ENCODE measurements at regions not wholly inside any gene's neighbourhood (a gene's known extent, or its start where the extent isn't known, plus 50 kb on each side); places are given as distances from the start of the nearest gene placed in this dataset.

DNA sequence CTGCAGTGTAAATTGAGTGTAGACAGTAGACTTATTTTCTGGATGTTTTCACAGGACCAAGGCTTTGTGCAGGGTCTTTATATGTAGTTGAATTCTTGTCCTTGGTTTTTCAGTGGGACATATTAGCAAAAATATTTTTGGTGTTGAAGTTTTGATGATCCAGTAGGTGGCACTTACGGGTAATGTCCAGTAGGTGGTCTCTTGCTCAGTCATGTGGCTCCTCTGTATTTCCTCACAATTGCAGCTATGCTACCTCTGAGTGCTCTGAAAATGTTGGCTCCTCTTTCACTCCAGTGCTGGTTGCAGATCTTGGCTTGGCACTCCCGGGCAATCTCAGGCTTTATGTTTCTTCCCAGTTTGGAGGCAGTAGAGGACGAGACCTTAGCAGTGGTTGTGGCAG, 419.8 kb upstream of the AMOT start:
- TF ChIP-seq SNAI2 (CRISPR knock-in tag; IDR thresholded peaks at IDR 0.05), result no peak
- TF ChIP-seq, protein P1, sequence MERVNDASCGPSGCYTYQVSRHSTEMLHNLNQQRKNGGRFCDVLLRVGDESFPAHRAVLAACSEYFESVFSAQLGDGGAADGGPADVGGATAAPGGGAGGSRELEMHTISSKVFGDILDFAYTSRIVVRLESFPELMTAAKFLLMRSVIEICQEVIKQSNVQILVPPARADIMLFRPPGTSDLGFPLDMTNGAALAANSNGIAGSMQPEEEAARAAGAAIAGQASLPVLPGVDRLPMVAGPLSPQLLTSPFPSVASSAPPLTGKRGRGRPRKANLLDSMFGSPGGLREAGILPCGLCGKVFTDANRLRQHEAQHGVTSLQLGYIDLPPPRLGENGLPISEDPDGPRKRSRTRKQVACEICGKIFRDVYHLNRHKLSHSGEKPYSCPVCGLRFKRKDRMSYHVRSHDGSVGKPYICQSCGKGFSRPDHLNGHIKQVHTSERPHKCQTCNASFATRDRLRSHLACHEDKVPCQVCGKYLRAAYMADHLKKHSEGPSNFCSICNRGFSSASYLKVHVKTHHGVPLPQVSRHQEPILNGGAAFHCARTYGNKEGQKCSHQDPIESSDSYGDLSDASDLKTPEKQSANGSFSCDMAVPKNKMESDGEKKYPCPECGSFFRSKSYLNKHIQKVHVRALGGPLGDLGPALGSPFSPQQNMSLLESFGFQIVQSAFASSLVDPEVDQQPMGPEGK (CRISPR knock-in tag; IDR thresholded peaks at IDR 0.05; ENCODE audit: borderline replicate concordance), result no peak
- no peak for TF ChIP-seq TCF4 (CRISPR knock-in tag; IDR thresholded peaks at IDR 0.05; ENCODE audit: borderline replicate concordance)
- no peak for TF ChIP-seq ZC3H10 (CRISPR knock-in tag; IDR thresholded peaks at IDR 0.05)
- TF ChIP-seq ZFP3 (CRISPR knock-in tag; IDR thresholded peaks at IDR 0.05), result no peak
- TF ChIP-seq RARB (CRISPR knock-in tag; IDR thresholded peaks at IDR 0.05), result no peak
- no peak for TF ChIP-seq CSDC2 (CRISPR knock-in tag; IDR thresholded peaks at IDR 0.05)
- TF ChIP-seq, protein P2, sequence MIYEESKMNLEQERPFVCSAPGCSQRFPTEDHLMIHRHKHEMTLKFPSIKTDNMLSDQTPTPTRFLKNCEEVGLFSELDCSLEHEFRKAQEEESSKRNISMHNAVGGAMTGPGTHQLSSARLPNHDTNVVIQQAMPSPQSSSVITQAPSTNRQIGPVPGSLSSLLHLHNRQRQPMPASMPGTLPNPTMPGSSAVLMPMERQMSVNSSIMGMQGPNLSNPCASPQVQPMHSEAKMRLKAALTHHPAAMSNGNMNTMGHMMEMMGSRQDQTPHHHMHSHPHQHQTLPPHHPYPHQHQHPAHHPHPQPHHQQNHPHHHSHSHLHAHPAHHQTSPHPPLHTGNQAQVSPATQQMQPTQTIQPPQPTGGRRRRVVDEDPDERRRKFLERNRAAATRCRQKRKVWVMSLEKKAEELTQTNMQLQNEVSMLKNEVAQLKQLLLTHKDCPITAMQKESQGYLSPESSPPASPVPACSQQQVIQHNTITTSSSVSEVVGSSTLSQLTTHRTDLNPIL (CRISPR knock-in tag; IDR thresholded peaks at IDR 0.05; ENCODE audit: low read depth), result no peak
- no peak for TF ChIP-seq ZFP30 (CRISPR knock-in tag; IDR thresholded peaks at IDR 0.05)
- no peak for TF ChIP-seq BACH2 (CRISPR knock-in tag; IDR thresholded peaks at IDR 0.05; ENCODE audit: borderline replicate concordance)
- no peak for TF ChIP-seq ZNF70 (CRISPR knock-in tag; IDR thresholded peaks at IDR 0.05)
- TF ChIP-seq, protein P3, sequence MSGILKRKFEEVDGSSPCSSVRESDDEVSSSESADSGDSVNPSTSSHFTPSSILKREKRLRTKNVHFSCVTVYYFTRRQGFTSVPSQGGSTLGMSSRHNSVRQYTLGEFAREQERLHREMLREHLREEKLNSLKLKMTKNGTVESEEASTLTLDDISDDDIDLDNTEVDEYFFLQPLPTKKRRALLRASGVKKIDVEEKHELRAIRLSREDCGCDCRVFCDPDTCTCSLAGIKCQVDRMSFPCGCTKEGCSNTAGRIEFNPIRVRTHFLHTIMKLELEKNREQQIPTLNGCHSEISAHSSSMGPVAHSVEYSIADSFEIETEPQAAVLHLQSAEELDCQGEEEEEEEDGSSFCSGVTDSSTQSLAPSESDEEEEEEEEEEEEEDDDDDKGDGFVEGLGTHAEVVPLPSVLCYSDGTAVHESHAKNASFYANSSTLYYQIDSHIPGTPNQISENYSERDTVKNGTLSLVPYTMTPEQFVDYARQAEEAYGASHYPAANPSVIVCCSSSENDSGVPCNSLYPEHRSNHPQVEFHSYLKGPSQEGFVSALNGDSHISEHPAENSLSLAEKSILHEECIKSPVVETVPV (CRISPR knock-in tag; IDR thresholded peaks at IDR 0.05), result no peak

Data from SK-N-SH treated with all-trans-retinoic acid at 6 μM for 48 hours (cell line).